Kidney epithelial cell (primary cell): ENCODE measurements at regions not wholly inside any gene's neighbourhood (a gene's known extent, or its start where the extent isn't known, plus 50 kb on each side); places are given as distances from the start of the nearest gene placed in this dataset.

Experiments
- DNase-seq: peaks from one replicate; pipeline ENCODE4 v3.0.0-alpha.2; 2010; ENCODE audit warnings: low read depth
- H3K27me3 ChIP-seq: 2 replicates; pipeline ENCODE4 v1.6.0; 2011; ENCODE audit warnings: low read length; ENCODE audit not compliant: control insufficient read depth, insufficient read depth
- H3K36me3 ChIP-seq: 2 replicates; pipeline ENCODE4 v1.5.1; 2011; ENCODE audit warnings: low read length; ENCODE audit not compliant: control insufficient read depth, insufficient read depth
- H3K4me3 ChIP-seq: 2 replicates; pipeline ENCODE4 v1.5.1; 2011; ENCODE audit warnings: low read depth, mild to moderate bottlenecking, control low read depth, low read length
- CTCF ChIP-seq: IDR thresholded peaks from 2 replicates; pipeline ENCODE4 v1.5.1; 2011; ENCODE audit warnings: mild to moderate bottlenecking, moderate library complexity, low read length, control low read depth, inconsistent platforms; ENCODE audit not compliant: insufficient read depth, poor library complexity, severe bottlenecking

- no peak for DNase-seq
- Histone ChIP-seq H3K27me3 (no peaks in the 10 kb centered on the region), H3K36me3 (no peaks in the 10 kb centered on the region), H3K4me3 (no peak overlapping the region)
- TF ChIP-seq CTCF: no peak
Measured at GRCh38 chr22:48635031-48635430, 1192.6 kb downstream of the BRD1 start.

- no peak for TF ChIP-seq CTCF
- DNase-seq: no peak
- Histone ChIP-seq H3K36me3 (no peaks in the 10 kb centered on the region), H3K27me3 (no peaks in the 10 kb centered on the region), H3K4me3 (no peak overlapping the region)
Measured at GRCh38 chr22:48633996-48634836, 1193.5 kb downstream of the BRD1 start.

- no peak for TF ChIP-seq CTCF
Measured at GRCh38 chr22:48632646-48633246, 1194.9 kb downstream of the BRD1 start.

GRCh38 chr22:48631288-48631863 lies 1196.3 kb downstream of the BRD1 start:
- Histone ChIP-seq H3K36me3 (no peaks in the 10 kb centered on the region), H3K27me3 (no peaks in the 10 kb centered on the region), H3K4me3 (no peak overlapping the region)
- DNase-seq: no peak
- TF ChIP-seq CTCF: no peak

More at GRCh38 chr22:48632646-48633246, 1194.9 kb downstream of the BRD1 start:
- no peak overlapping the region for H3K4me3 ChIP-seq
- H3K36me3 ChIP-seq: no peaks in the 10 kb centered on the region
- H3K27me3 ChIP-seq: no peaks in the 10 kb centered on the region
- DNase-seq: no peak

- no peaks in the 10 kb centered on the region for H3K36me3 ChIP-seq
- TF ChIP-seq CTCF: no peak
- no peak overlapping the region for H3K4me3 ChIP-seq
- H3K27me3 ChIP-seq: no peaks in the 10 kb centered on the region
- no peak for DNase-seq
Measured at GRCh38 chr22:48630848-48631247, 1196.8 kb downstream of the BRD1 start.
